IPS-18a (cell line): ENCODE measurements at regions not wholly inside any gene's neighbourhood (a gene's known extent, or its start where the extent isn't known, plus 50 kb on each side); places are given as distances from the start of the nearest gene placed in this dataset.

Experiments
- H3K27ac ChIP-seq: one replicate; pipeline ENCODE4 v1.5.1; 2013; ENCODE audit warnings: low read length
- H3K27me3 ChIP-seq: one replicate; pipeline ENCODE4 v1.6.1; 2013; ENCODE audit warnings: mild to moderate bottlenecking, low read length; ENCODE audit not compliant: control insufficient read depth, insufficient read depth
- H3K36me3 ChIP-seq: one replicate; pipeline ENCODE4 v1.6.1; 2013; ENCODE audit warnings: low read depth, low read length; ENCODE audit not compliant: control insufficient read depth
- H3K4me1 ChIP-seq: one replicate; pipeline ENCODE4 v1.6.1; 2013; ENCODE audit warnings: low read depth, low read length; ENCODE audit not compliant: control insufficient read depth
- H3K4me3 ChIP-seq: one replicate; pipeline ENCODE4 v1.5.1; 2013; ENCODE audit warnings: low read length
- H3K9ac ChIP-seq: one replicate; pipeline ENCODE4 v1.6.1; 2013; ENCODE audit warnings: mild to moderate bottlenecking, low read length, moderate library complexity
- H3K9me3 ChIP-seq: one replicate; pipeline ENCODE4 v1.6.1; 2013; ENCODE audit warnings: low read depth, low read length; ENCODE audit not compliant: control insufficient read depth

- Histone ChIP-seq H3K4me3 (no peak overlapping the region), H3K9me3 (no peaks in the 10 kb centered on the region), H3K4me1 (no peaks in the 10 kb centered on the region), H3K36me3 (no peaks in the 10 kb centered on the region), H3K27ac (no peak overlapping the region), H3K27me3 (no peaks in the 10 kb centered on the region), H3K9ac (no peak overlapping the region)
Measured at GRCh38 chr3:103767635-103768034, 1332.8 kb downstream of the ZPLD1 start.

- no peak overlapping the region for H3K4me3 ChIP-seq
- no peak overlapping the region for H3K27ac ChIP-seq
- no peaks in the 10 kb centered on the region for H3K4me1 ChIP-seq
- no peak overlapping the region for H3K9ac ChIP-seq
- no peaks in the 10 kb centered on the region for H3K9me3 ChIP-seq
- no peaks in the 10 kb centered on the region for H3K27me3 ChIP-seq
- H3K36me3 ChIP-seq = no peaks in the 10 kb centered on the region
Measured at GRCh38 chr3:103785017-103785416, 1350.2 kb downstream of the ZPLD1 start.

GRCh38 chr3:103785537-103785936 is 1350.7 kb downstream of the ZPLD1 start:
- no peak overlapping the region for H3K4me3 ChIP-seq
- no peaks in the 10 kb centered on the region for H3K9me3 ChIP-seq
- H3K36me3 ChIP-seq = no peaks in the 10 kb centered on the region
- no peaks in the 10 kb centered on the region for H3K27me3 ChIP-seq
- H3K27ac ChIP-seq = no peak overlapping the region
- no peaks in the 10 kb centered on the region for H3K4me1 ChIP-seq
- no peak overlapping the region for H3K9ac ChIP-seq

- Histone ChIP-seq H3K27ac (no peak overlapping the region), H3K36me3 (no peaks in the 10 kb centered on the region)
Measured at GRCh38 chr3:103786296-103786695, 1351.5 kb downstream of the ZPLD1 start.

GRCh38 chr3:103787164-103787871 is 1352.5 kb downstream of the ZPLD1 start:
- H3K36me3 ChIP-seq = no peaks in the 10 kb centered on the region
- no peaks in the 10 kb centered on the region for H3K9me3 ChIP-seq
- H3K4me1 ChIP-seq = no peaks in the 10 kb centered on the region
- no peak overlapping the region for H3K9ac ChIP-seq
- H3K27me3 ChIP-seq = no peaks in the 10 kb centered on the region
- H3K27ac ChIP-seq = no peak overlapping the region
- H3K4me3 ChIP-seq = no peak overlapping the region

More at GRCh38 chr3:103786296-103786695, 1351.5 kb downstream of the ZPLD1 start:
- H3K4me3 ChIP-seq = no peak overlapping the region
- H3K4me1 ChIP-seq = no peaks in the 10 kb centered on the region
- H3K27me3 ChIP-seq = no peaks in the 10 kb centered on the region
- no peak overlapping the region for H3K9ac ChIP-seq
- H3K9me3 ChIP-seq = no peaks in the 10 kb centered on the region

GRCh38 chr3:103787879-103788278 is 1353.1 kb downstream of the ZPLD1 start:
- H3K27me3 ChIP-seq = no peaks in the 10 kb centered on the region
- H3K4me3 ChIP-seq = no peak overlapping the region
- H3K4me1 ChIP-seq = no peaks in the 10 kb centered on the region
- no peaks in the 10 kb centered on the region for H3K36me3 ChIP-seq
- H3K27ac ChIP-seq = no peak overlapping the region
- H3K9ac ChIP-seq = no peak overlapping the region
- H3K9me3 ChIP-seq = no peaks in the 10 kb centered on the region

GRCh38 chr3:103791786-103792515 is 1357.1 kb downstream of the ZPLD1 start:
- Histone ChIP-seq H3K27ac (no peak overlapping the region), H3K4me1 (peaks cover 11% of the 10 kb centered on the region), H3K9me3 (no peaks in the 10 kb centered on the region), H3K36me3 (no peaks in the 10 kb centered on the region), H3K9ac (no peak overlapping the region), H3K4me3 (no peak overlapping the region), H3K27me3 (no peaks in the 10 kb centered on the region)

- Histone ChIP-seq H3K4me3 (no peak overlapping the region), H3K9me3 (no peaks in the 10 kb centered on the region), H3K27ac (no peak overlapping the region), H3K9ac (no peak overlapping the region), H3K4me1 (peaks cover 11% of the 10 kb centered on the region), H3K36me3 (no peaks in the 10 kb centered on the region), H3K27me3 (no peaks in the 10 kb centered on the region)
Measured at GRCh38 chr3:103794656-103795055, 1359.8 kb downstream of the ZPLD1 start.

- Histone ChIP-seq H3K36me3 (no peaks in the 10 kb centered on the region), H3K4me3 (no peak overlapping the region), H3K27ac (no peak overlapping the region), H3K9me3 (no peaks in the 10 kb centered on the region), H3K4me1 (peaks cover 11% of the 10 kb centered on the region), H3K9ac (no peak overlapping the region), H3K27me3 (no peaks in the 10 kb centered on the region)
Measured at GRCh38 chr3:103796068-103796467, 1361.3 kb downstream of the ZPLD1 start.

GRCh38 chr3:103803787-103804186 is 1369.0 kb downstream of the ZPLD1 start:
- Histone ChIP-seq H3K36me3 (no peaks in the 10 kb centered on the region), H3K9me3 (no peaks in the 10 kb centered on the region), H3K27ac (no peak overlapping the region), H3K4me1 (no peaks in the 10 kb centered on the region), H3K9ac (no peak overlapping the region), H3K4me3 (no peak overlapping the region), H3K27me3 (no peaks in the 10 kb centered on the region)

- no peak overlapping the region for H3K9ac ChIP-seq
- H3K9me3 ChIP-seq = peaks cover 6% of the 10 kb centered on the region
- peaks cover 9% of the 10 kb centered on the region for H3K4me1 ChIP-seq
- no peak overlapping the region for H3K27ac ChIP-seq
- no peak overlapping the region for H3K4me3 ChIP-seq
- H3K36me3 ChIP-seq = no peaks in the 10 kb centered on the region
- H3K27me3 ChIP-seq = no peaks in the 10 kb centered on the region
Measured at GRCh38 chr3:103810167-103810566, 1375.4 kb downstream of the ZPLD1 start.

GRCh38 chr3:103813955-103814354 is 1379.1 kb downstream of the ZPLD1 start:
- no peak overlapping the region for H3K9ac ChIP-seq
- H3K27me3 ChIP-seq = no peaks in the 10 kb centered on the region
- H3K27ac ChIP-seq = no peak overlapping the region
- H3K4me3 ChIP-seq = no peak overlapping the region
- peaks cover 17% of the 10 kb centered on the region for H3K4me1 ChIP-seq
- peaks cover 6% of the 10 kb centered on the region for H3K9me3 ChIP-seq
- H3K36me3 ChIP-seq = no peaks in the 10 kb centered on the region
